Amniotic epithelial cell (primary cell): ENCODE measurements at regions not wholly inside any gene's neighbourhood (a gene's known extent, or its start where the extent isn't known, plus 50 kb on each side); places are given as distances from the start of the nearest gene placed in this dataset.
A peak's percentile ranks its signal among the peaks of the same experiment; 100 is the strongest.

Experiments used
- DNase-seq: peaks from one replicate; pipeline ENCODE4 v3.0.0-alpha.2; 2010; ENCODE audit warnings: low read depth

DNA sequence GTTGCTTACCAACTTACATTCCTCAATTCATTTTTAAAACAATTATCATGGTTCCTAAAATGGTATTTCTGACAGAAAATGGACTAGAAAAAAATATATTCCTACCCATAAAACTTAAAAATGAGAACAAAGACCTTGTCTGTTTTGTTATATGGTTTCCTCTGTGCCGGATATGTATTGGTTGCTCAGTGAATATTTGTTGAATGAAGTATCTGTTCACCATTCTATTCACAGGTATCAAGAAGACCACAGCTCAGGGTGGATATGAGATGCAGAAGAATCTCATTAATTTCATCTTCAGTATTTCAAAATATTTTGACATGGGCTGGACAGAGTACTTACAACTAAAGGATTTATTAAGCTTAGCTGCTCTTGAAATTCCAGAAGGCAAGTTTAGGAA, 58.1 kb downstream of the TUSC7 start:
- DNase-seq: no peak

GRCh38 chr3:116770815-116771450, 61.4 kb downstream of the TUSC7 start:
- DNase-seq: peak; percentile 71

GRCh38 chr3:116776880-116777785, 67.6 kb downstream of the TUSC7 start:
- DNase-seq: no peak

DNA sequence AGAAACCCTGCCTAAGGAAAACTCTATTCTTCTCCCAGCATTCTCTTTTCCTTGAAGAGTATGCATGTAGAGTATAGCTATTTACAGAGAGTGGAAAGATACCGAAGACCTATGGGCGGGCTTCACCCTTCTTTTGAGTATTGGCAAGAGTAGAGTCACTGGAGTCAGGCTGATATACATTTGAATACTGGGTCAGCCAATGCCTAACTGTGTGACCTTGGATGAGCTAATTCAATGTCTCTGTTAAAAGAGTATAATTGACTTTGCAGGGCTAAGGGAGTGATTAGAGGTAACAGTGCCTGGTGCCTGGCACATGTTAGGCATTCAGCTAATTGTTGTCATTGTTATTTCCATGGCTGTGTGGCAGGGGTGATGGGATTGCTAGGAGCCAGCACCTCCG, 75.6 kb downstream of the TUSC7 start:
- no peak for DNase-seq

GRCh38 chr3:116802651-116803050, 93.1 kb downstream of the TUSC7 start:
- DNase-seq: no peak

GRCh38 chr3:116806351-116806750, 96.8 kb downstream of the TUSC7 start:
- no peak for DNase-seq

DNA sequence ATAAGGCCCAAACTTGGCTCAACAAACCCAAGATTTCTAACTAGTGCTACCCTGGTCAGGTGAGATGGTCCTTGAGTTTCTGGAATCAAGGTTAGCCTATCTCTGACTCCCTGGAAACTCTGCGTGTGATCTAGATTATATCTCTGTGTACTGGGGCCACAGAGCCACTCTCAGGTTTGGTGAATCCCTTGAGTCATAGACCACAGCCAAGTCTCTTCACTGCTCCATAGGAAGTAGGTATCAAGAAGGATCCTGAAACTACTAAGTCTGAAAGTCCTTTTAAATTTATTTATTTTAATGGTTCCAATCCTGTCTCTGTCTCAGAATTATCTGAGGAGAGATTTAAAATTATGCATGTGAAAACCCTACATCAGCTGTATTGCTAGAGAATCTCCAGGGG, 99.1 kb downstream of the TUSC7 start:
- DNase-seq: no peak

- no peak for DNase-seq
Measured at GRCh38 chr3:116809208-116809607, 99.6 kb downstream of the TUSC7 start.

DNA sequence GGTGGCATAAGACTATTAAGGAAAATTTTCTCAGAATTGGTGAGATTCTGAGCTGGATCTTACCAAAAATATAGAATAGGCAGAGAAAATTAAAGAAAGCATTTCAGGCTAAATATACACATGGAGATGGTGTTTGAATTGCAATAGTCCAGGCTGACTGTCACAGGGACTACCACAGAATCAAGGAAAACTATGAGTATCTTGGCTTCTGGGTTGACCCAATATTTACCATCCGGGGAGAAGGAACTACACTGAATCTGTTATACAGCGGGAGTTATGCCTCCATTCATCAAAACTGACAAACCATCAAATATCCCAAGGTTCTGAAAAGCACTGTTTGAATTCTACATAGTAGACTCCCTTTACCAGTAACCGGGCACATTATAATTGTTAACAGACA, 102.2 kb downstream of the TUSC7 start:
- DNase-seq: no peak

- DNase-seq: no peak
Measured at GRCh38 chr3:116812949-116813348, 103.4 kb downstream of the TUSC7 start.

GRCh38 chr3:116815321-116815720, 105.7 kb downstream of the TUSC7 start:
- no peak for DNase-seq

GRCh38 chr3:116815831-116816588, 106.4 kb downstream of the TUSC7 start:
- DNase-seq: peak; percentile 64

- DNase-seq: no peak
Measured at GRCh38 chr3:116821371-116821770, 111.8 kb downstream of the TUSC7 start.

GRCh38 chr3:116824208-116824607, 114.6 kb downstream of the TUSC7 start:
- DNase-seq: peak; percentile 30

DNA sequence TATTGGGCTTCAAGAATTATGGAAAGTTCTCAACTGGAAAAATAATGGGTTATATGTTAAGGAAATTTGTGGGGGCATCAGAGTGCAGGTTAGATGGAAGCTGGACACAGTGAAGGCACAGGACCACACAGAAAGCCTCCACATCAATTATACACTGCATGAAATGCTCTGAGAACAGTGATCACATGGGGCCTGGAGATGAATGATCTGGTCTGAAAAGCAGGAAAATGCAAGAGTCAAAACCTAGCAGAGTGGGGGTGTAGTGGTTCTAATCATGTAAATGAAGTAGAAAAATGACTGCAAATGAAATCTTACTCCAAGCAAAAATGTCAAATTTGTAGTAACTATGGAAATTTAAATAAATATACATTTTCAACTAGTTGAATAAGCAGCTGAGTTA, 123.6 kb downstream of the TUSC7 start:
- DNase-seq: no peak

- DNase-seq: no peak
Measured at GRCh38 chr3:116834816-116835215, 125.2 kb downstream of the TUSC7 start.

- no peak for DNase-seq
Measured at GRCh38 chr3:116835658-116836057, 126.1 kb downstream of the TUSC7 start.

DNA sequence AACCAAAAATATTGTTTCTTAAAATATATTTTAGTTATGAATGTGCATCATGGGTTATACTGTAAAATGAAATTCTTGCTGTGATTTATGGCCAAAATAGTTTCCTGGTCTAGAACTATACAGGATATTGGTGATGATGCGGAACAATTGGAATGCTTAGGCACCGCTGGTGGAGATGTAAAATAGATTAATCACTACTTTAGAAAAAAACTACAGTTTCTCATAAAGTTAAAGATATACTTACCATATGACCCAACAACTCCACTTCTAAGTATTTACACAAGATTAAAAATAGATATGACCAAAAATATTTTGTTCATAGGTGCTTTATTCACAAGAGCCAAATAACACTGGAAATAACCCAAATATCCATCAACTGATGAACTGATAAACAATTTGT, 126.7 kb downstream of the TUSC7 start:
- DNase-seq: no peak

DNA sequence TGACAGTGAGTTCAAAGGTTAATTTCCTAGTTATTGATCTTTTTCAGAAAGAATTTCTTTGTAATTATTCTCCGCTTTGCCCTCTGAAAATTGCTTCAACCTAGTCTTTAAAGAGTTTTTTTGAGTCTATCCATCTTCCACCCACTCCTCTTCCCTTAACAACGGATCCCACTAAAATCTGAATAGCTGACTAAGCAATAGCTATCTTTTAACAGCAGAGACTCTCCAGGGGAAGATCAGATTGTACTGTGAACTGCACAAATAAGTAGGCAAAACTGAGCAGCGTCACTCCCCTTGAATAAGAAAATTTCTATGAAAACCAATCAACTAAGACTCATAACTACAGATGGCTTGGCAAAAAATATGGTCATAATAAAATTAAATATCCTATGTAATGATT, 127.9 kb downstream of the TUSC7 start:
- no peak for DNase-seq

GRCh38 chr3:116841003-116841735, 131.6 kb downstream of the TUSC7 start:
- no peak for DNase-seq

DNA sequence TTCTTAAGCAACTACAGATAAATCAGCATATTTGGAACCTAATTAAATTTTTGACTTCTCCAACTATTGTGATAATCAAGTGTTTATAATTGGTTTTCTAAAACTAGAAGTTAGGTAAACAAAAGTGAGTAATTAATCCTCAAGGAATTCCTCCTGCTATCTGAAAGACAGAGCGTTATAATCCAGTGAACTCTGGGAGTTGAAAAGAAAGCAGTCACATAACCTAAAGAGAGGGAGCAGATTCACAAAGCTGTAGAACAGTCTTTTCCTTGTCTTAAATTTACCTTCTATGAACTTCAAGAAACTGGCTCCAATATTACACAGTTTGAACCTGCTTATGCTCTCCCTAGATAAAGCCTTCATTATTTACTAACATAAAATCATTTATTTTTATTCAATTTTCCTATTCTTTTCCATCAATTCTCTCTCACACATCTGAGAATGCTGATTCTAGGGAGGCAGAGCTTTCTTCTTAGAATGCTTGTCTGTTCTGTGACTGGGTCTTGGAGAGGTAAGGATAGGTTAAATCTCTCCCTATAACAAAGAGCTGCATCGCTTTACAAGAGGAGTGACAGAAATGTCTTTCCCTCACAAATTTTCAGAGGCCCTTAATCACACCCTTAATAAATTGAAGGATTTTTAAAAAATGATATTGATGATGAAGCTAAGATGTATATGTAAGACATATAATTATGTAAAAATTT, 132.8 kb downstream of the TUSC7 start:
- no peak for DNase-seq
